GM23338 (cell line): ENCODE measurements at regions not wholly inside any gene's neighbourhood (a gene's known extent, or its start where the extent isn't known, plus 50 kb on each side); places are given as distances from the start of the nearest gene placed in this dataset.
"Not testable (repeated sequence)": the region's sequence is repeated elsewhere in the genome, so short reads cannot be mapped to it uniquely, and the experiment has no call there.

Experiments
- ATAC-seq: fragments of 200-7000 bp; cut with Tn5 transposase; 3 replicates; pipeline ENCODE4 v1.9.1; 2020
- DNase-seq: peaks from one replicate; pipeline ENCODE4 v3.0.0-alpha.2; 2015; ENCODE audit warnings: low spot score
- H2AFZ ChIP-seq: fragments of 200-600 bp; sonication (generic); 2 replicates; pipeline ENCODE4 v1.8.0; 2016; ENCODE audit warnings: antibody characterized with exemption, mild to moderate bottlenecking, moderate library complexity
- H3F3A ChIP-seq: fragments of 200-600 bp; sonication (generic); replicated peaks from 2 replicates; pipeline ENCODE4 v1.8.0; 2017; ENCODE audit warnings: antibody characterized with exemption, mixed run types, low read depth
- H3K27ac ChIP-seq: fragments of 200-600 bp; sonication (generic); 2 replicates; pipeline ENCODE4 v1.6.1; 2016; ENCODE audit warnings: low read depth
- H3K27me3 ChIP-seq: fragments of 200-600 bp; sonication (generic); 2 replicates; pipeline ENCODE4 v1.8.0; 2016; ENCODE audit warnings: mild to moderate bottlenecking, mixed run types, moderate library complexity; ENCODE audit not compliant: insufficient read depth
- H3K36me3 ChIP-seq: fragments of 200-600 bp; sonication (generic); 2 replicates; pipeline ENCODE4 v1.8.0; 2016; ENCODE audit warnings: mild to moderate bottlenecking; ENCODE audit not compliant: insufficient read depth
- H3K4me1 ChIP-seq: fragments of 200-600 bp; sonication (generic); 2 replicates; pipeline ENCODE4 v1.8.0; 2016; ENCODE audit warnings: mild to moderate bottlenecking, moderate library complexity; ENCODE audit not compliant: insufficient read depth
- H3K4me2 ChIP-seq: fragments of 200-600 bp; sonication (generic); 2 replicates; pipeline ENCODE4 v1.7.1; 2017; ENCODE audit warnings: mixed run types
- H3K4me3 ChIP-seq: fragments of 200-600 bp; sonication (generic); 2 replicates; pipeline ENCODE4 v1.6.1; 2016; ENCODE audit warnings: mixed run types
- H3K79me2 ChIP-seq: fragments of 200-600 bp; sonication (generic); replicated peaks from 2 replicates; pipeline ENCODE4 v1.8.0; 2017; ENCODE audit warnings: mild to moderate bottlenecking; ENCODE audit not compliant: insufficient read depth
- H3K9me2 ChIP-seq: fragments of 200-600 bp; sonication (generic); 2 replicates; pipeline ENCODE4 v1.8.0; 2017; ENCODE audit not compliant: insufficient read depth
- H4K20me1 ChIP-seq: fragments of 200-600 bp; sonication (generic); replicated peaks from 2 replicates; pipeline ENCODE4 v1.8.0; 2017; ENCODE audit warnings: mild to moderate bottlenecking; ENCODE audit not compliant: insufficient read depth
- H3K27ac Mint-ChIP-seq: 2 replicates; pipeline ENCODE4 v1.8.0; 2020; ENCODE audit warnings: inconsistent platforms, mild to moderate bottlenecking, moderate library complexity, mixed read lengths
- H3K27me3 Mint-ChIP-seq: 3 replicates; pipeline ENCODE4 v1.8.0; 2022; ENCODE audit warnings: low read depth, mild to moderate bottlenecking, moderate library complexity, mixed read lengths, inconsistent platforms; ENCODE audit not compliant: insufficient read depth, poor library complexity
- H3K36me3 Mint-ChIP-seq: 3 replicates; pipeline ENCODE4 v1.8.0; 2021; ENCODE audit warnings: low read depth, mild to moderate bottlenecking, inconsistent platforms, moderate library complexity, mixed read lengths
- H3K4me1 Mint-ChIP-seq: 3 replicates; pipeline ENCODE4 v1.8.0; 2020; ENCODE audit warnings: mild to moderate bottlenecking, inconsistent platforms, mixed read lengths
- H3K4me3 Mint-ChIP-seq: 3 replicates; pipeline ENCODE4 v1.8.0; 2021; ENCODE audit warnings: moderate library complexity, mild to moderate bottlenecking, inconsistent platforms, mixed read lengths
- H3K9me3 Mint-ChIP-seq: 3 replicates; pipeline ENCODE4 v1.8.0; 2020; ENCODE audit warnings: moderate library complexity, mild to moderate bottlenecking, inconsistent platforms, mixed read lengths
- CREB1 ChIP-seq: fragments of 250-450 bp; sonication (Bioruptor Pico); IDR thresholded peaks from 2 replicates; pipeline ENCODE4 v1.5.0; 2020; ENCODE audit warnings: low read depth, mild to moderate bottlenecking, moderate library complexity
- REST ChIP-seq: IDR thresholded peaks from one replicate; pipeline ENCODE4 v1.6.1; 2018; ENCODE audit warnings: antibody characterized with exemption; ENCODE audit not compliant: unreplicated experiment

DNA sequence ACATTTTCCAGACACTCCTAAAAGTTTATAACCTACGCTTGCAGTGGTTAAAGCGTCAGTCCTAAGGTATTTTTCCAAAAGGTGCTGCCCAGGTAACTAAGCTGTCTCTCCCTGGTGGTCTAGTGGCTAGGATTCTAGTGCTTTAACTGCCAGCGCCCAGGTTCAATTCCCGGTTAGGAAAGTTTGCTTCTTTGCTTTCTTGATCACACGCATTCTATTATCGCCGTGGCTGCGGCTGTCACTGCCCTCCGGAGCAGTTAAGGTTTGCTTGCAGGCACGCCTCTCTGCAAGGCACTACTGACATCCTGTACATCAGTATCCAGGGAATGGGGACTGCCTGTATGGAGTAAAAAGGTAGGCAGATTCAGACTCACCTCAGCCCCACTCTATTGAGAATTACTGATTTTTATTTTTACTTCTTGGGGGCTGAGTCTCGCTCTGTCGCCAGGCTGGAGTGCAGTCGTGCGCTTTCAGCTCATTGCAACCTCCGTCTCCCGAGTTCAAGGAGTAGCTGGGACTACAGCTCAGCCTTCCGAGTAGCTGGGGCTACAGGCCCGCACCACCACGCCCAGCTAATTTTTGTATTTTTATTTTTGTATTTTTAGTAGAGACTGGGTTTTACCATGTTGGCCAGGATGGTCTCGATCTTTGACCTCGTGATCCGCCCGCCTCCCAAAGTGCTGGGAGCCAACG, 53.2 kb upstream of the CFAP126 start:
- H3K9me2 ChIP-seq = no peaks in the 10 kb centered on the region
- H2AFZ ChIP-seq = no peak overlapping the region
- TF ChIP-seq CREB1 (CRISPR knock-in tag) = 0 out of 2 replicates have a peak, but pooled peaks have one; percentile 2
- TF ChIP-seq REST = no peak
- H3K4me3 ChIP-seq = peak overlapping the region; percentile 51
- H3K27me3 ChIP-seq = 0 out of 2 replicates have a peak, but pooled peaks cover 9% of the 10 kb centered on the region
- H3K27ac Mint-ChIP-seq = no peak overlapping the region
- peak overlapping the region; percentile 82 for H3K4me2 ChIP-seq
- no peaks in the 10 kb centered on the region for H3K4me1 ChIP-seq
- H3K9me3 Mint-ChIP-seq = peaks cover 5% of the 10 kb centered on the region
- peaks cover 3% of the 10 kb centered on the region; the same call in 1 of the 3 replicates for H3K36me3 Mint-ChIP-seq
- no peaks in the 10 kb centered on the region for H3K36me3 ChIP-seq
- no peaks in the 10 kb centered on the region for H3F3A ChIP-seq
- no peaks in the 10 kb centered on the region for H3K79me2 ChIP-seq
- H3K27me3 Mint-ChIP-seq = peaks cover 23% of the 10 kb centered on the region
- no peaks in the 10 kb centered on the region for H4K20me1 ChIP-seq
- peak; percentile 66 for ATAC-seq
- peak overlapping the region; percentile 78 for H3K4me3 Mint-ChIP-seq
- peaks cover 3% of the 10 kb centered on the region; the same call in 1 of the 3 replicates for H3K4me1 Mint-ChIP-seq
- peak; percentile 84 for DNase-seq
- H3K27ac ChIP-seq = no peak overlapping the region

DNA sequence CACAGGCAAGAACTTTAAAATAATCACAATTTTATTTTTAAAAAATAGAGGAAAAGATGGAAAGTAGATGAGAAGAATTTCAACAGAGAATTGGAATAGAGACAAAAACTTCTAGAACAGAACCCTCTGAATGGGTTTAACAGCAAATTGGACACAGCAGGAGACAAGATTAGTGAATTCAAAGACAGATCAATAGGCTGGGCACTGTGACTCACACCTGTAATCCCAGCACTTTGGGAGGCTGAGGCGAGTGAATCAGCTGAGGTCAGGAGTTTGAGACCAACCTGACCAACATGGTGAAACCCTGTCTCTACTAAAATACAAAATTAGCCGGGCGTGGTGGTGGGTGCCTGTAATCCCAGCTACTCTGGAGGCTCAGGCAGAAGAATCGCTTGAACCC, 49.9 kb upstream of the CFAP126 start:
- not testable (repeated sequence) for H3K27ac ChIP-seq, H3F3A ChIP-seq, H3K27ac Mint-ChIP-seq, H3K36me3 Mint-ChIP-seq, H3K9me2 ChIP-seq, H3K27me3 ChIP-seq, ATAC-seq, H3K4me2 ChIP-seq, H3K36me3 ChIP-seq, DNase-seq, H4K20me1 ChIP-seq, H3K4me1 ChIP-seq, H3K79me2 ChIP-seq, H2AFZ ChIP-seq, H3K4me1 Mint-ChIP-seq, H3K4me3 ChIP-seq, H3K9me3 Mint-ChIP-seq, H3K4me3 Mint-ChIP-seq
- peaks cover 20% of the 10 kb centered on the region for H3K27me3 Mint-ChIP-seq
